ENCODE measurements at regions not wholly inside any gene's neighbourhood (a gene's known extent, or its start where the extent isn't known, plus 50 kb on each side); places are given as distances from the start of the nearest gene placed in this dataset.

GRCh38 chr1:164163289-164163849 lies 395.6 kb upstream of the PBX1 start:
- ChIA-PET POLR2A (no interaction called here), CTCF (no interaction called here)
- in situ Hi-C loops (cut with HindIII; ENCODE audit: low pct_unique_long_range_greater_than_20kb, low sequenced_read_pairs) = no loop called here
- TF ChIP-seq CTCF (IDR thresholded peaks at IDR 0.05) (no peak), TCF7L2 (IDR thresholded peaks at IDR 0.05; ENCODE audit: low read depth, low read length) (no peak), SIN3A (IDR thresholded peaks at IDR 0.05; ENCODE audit: borderline replicate concordance, insufficient read depth, low read depth, low read length) (no peak), REST (IDR thresholded peaks at IDR 0.05; ENCODE audit: insufficient read depth in 1 of 2, low read depth in 2 of 2, low read length in 1 of 2) (no peak), POLR2AphosphoS5 (IDR thresholded peaks at IDR 0.05; ENCODE audit: low read depth, low read length) (no peak)
- no peak for DNase-seq (ENCODE audit: low read depth, low spot score)
- no peak overlapping the region for H3K27ac ChIP-seq (ENCODE audit: low read length)
- H3K36me3 ChIP-seq (ENCODE audit: control insufficient read depth, insufficient read depth, low read length) = no peaks in the 10 kb centered on the region
- H3K4me1 ChIP-seq (ENCODE audit: control insufficient read depth, insufficient read depth, low read length) = no peaks in the 10 kb centered on the region
- no peaks in the 10 kb centered on the region for H3K27me3 ChIP-seq (ENCODE audit: control insufficient read depth, insufficient read depth, low read length)
- ATAC-seq = no peak
- no peaks in the 10 kb centered on the region; the same call in 1 of the 2 replicates for H3K9me3 ChIP-seq (ENCODE audit: control insufficient read depth, insufficient read depth, low read depth, low read length)
- intact Hi-C loops (cut with micrococcal nuclease; ENCODE audit: unreplicated experiment) = no loop called here
- no TSS peak for BruUV-seq (replicated peaks)
- no peak overlapping the region for H3K4me3 ChIP-seq (ENCODE audit: low read depth in 2 of 2, low read length in 2 of 2)

- no peaks in the 10 kb centered on the region; the same call in 1 of the 2 replicates for H3K9me3 ChIP-seq (ENCODE audit: control insufficient read depth, insufficient read depth, low read depth, low read length)
- intact Hi-C loops (cut with micrococcal nuclease; ENCODE audit: unreplicated experiment) (no loop called here), in situ Hi-C loops (cut with HindIII; ENCODE audit: low pct_unique_long_range_greater_than_20kb, low sequenced_read_pairs) (no loop called here)
- H3K27me3 ChIP-seq (ENCODE audit: control insufficient read depth, insufficient read depth, low read length) = no peaks in the 10 kb centered on the region
- DNase-seq (ENCODE audit: low read depth, low spot score) (no peak), ATAC-seq (no peak)
- BruUV-seq (replicated peaks) = no TSS peak
- H3K4me3 ChIP-seq (ENCODE audit: low read depth in 2 of 2, low read length in 2 of 2) = no peak overlapping the region
- ChIA-PET CTCF (no interaction called here), POLR2A (no interaction called here)
- H3K27ac ChIP-seq (ENCODE audit: low read length) = no peak overlapping the region
- no peaks in the 10 kb centered on the region for H3K36me3 ChIP-seq (ENCODE audit: control insufficient read depth, insufficient read depth, low read length)
- TF ChIP-seq TCF7L2 (IDR thresholded peaks at IDR 0.05; ENCODE audit: low read depth, low read length) = no peak
- no peak for TF ChIP-seq POLR2AphosphoS5 (IDR thresholded peaks at IDR 0.05; ENCODE audit: low read depth, low read length)
- no peak for TF ChIP-seq REST (IDR thresholded peaks at IDR 0.05; ENCODE audit: insufficient read depth in 1 of 2, low read depth in 2 of 2, low read length in 1 of 2)
- no peak for TF ChIP-seq CTCF (IDR thresholded peaks at IDR 0.05)
- TF ChIP-seq SIN3A (IDR thresholded peaks at IDR 0.05; ENCODE audit: borderline replicate concordance, insufficient read depth, low read depth, low read length) = no peak
- H3K4me1 ChIP-seq (ENCODE audit: control insufficient read depth, insufficient read depth, low read length) = no peaks in the 10 kb centered on the region
Observed at GRCh38 chr1:164165466-164165865, 393.5 kb upstream of the PBX1 start.
